H1 (cell line): ENCODE measurements at regions not wholly inside any gene's neighbourhood (a gene's known extent, or its start where the extent isn't known, plus 50 kb on each side); places are given as distances from the start of the nearest gene placed in this dataset.

Experiments
- CTCF ChIA-PET: fragments of 300-600 bp; sonication (Branson Sonifier 250); formaldehyde crosslinking; loops from one replicate; lab custom pipeline; 2021; ENCODE audit not compliant: partially characterized antibody; lab: Charles Lee
- POLR2A ChIA-PET: fragments of 300-600 bp; sonication (Branson Sonifier 250); formaldehyde crosslinking; loops from one replicate; lab custom pipeline; 2021; ENCODE audit warnings: inconsistent platforms; ENCODE audit not compliant: partially characterized antibody; lab: Charles Lee
- DNase-seq, 2 experiments: peaks; one replicate each; pipeline versions ENCODE4 v3.0.0 to v3.0.0-alpha.2; 2010 to 2022; ENCODE audit warnings: low spot score in 2 of 2, low read depth in 1 of 2, mixed read lengths in 1 of 2
- FAIRE-seq: peaks from 2 replicates; lab custom pipeline; 2011; peaks lifted over from hg19 to GRCh38; lab: Jason Lieb, UNC
- H2AFZ ChIP-seq: 2 replicates; pipeline ENCODE4 v1.8.1; 2012; ENCODE audit warnings: low read length, inconsistent platforms
- H2AK5ac ChIP-seq: 2 replicates; pipeline ENCODE4 v1.6.1; 2013; ENCODE audit warnings: low read depth, low read length
- H2BK120ac ChIP-seq: replicated peaks from 2 replicates; pipeline ENCODE3; 2013; ENCODE audit warnings: low read depth, low read length, inconsistent platforms
- H2BK12ac ChIP-seq: 2 replicates; pipeline ENCODE4 v1.6.1; 2013; ENCODE audit warnings: low read depth, low read length
- H2BK15ac ChIP-seq: 2 replicates; pipeline ENCODE4 v1.6.1; 2013; ENCODE audit warnings: low read length
- H2BK20ac ChIP-seq: 2 replicates; pipeline ENCODE4 v1.6.1; 2013; ENCODE audit warnings: low read length
- H2BK5ac ChIP-seq: 2 replicates; pipeline ENCODE4 v1.6.1; 2013; ENCODE audit warnings: low read depth, low read length
- H3K14ac ChIP-seq: 2 replicates; pipeline ENCODE4 v1.6.1; 2013; ENCODE audit warnings: inconsistent platforms; ENCODE audit not compliant: insufficient read length
- H3K18ac ChIP-seq: 2 replicates; pipeline ENCODE4 v1.6.1; 2013; ENCODE audit warnings: low read length; ENCODE audit errors: extremely low read depth
- H3K23ac ChIP-seq: 2 replicates; pipeline ENCODE4 v1.6.1; 2013; ENCODE audit warnings: inconsistent platforms; ENCODE audit not compliant: insufficient read length
- H3K23me2 ChIP-seq: 2 replicates; pipeline ENCODE4 v1.6.1; 2013; ENCODE audit warnings: low read depth, low read length
- H3K27ac ChIP-seq: 2 replicates; pipeline ENCODE4 v1.6.1; 2011; ENCODE audit warnings: low read depth, low read length, inconsistent platforms
- H3K27me3 ChIP-seq, 4 experiments: replicated peaks in 1 of 4; 1 replicate in 1 of 4; 2 replicates in 3 of 4; pipeline versions ENCODE4 v1.6.1 to v1.8.1; 2011 to 2013; ENCODE audit warnings: low read length in 3 of 4, mild to moderate bottlenecking in 3 of 4, inconsistent platforms in 2 of 4, mixed read lengths in 2 of 4, moderate library complexity in 1 of 4; ENCODE audit not compliant: control insufficient read depth in 3 of 4, insufficient read depth in 3 of 4; ENCODE audit errors: extremely low read depth in 1 of 4
- H3K36me3 ChIP-seq, 4 experiments: 2 replicates each; pipeline versions ENCODE4 v1.6.1 to v1.8.1; 2011 to 2013; ENCODE audit warnings: mild to moderate bottlenecking in 4 of 4, low read length in 3 of 4, moderate library complexity in 2 of 4, control low read depth in 1 of 4, inconsistent platforms in 1 of 4; ENCODE audit not compliant: insufficient read depth in 4 of 4, control insufficient read depth in 2 of 4
- H3K4ac ChIP-seq: replicated peaks from 2 replicates; pipeline ENCODE3; 2013; ENCODE audit warnings: low read length, low read depth, mixed read lengths, inconsistent platforms; ENCODE audit not compliant: insufficient read length
- H3K4me1 ChIP-seq, 4 experiments: replicated peaks in 1 of 4; 1 replicate in 1 of 4; 2 replicates in 3 of 4; pipeline versions ENCODE4 v1.6.1 to v1.8.1; 2011 to 2013; ENCODE audit warnings: low read length in 3 of 4, inconsistent platforms in 2 of 4, mixed read lengths in 1 of 4; ENCODE audit not compliant: insufficient read depth in 4 of 4, control insufficient read depth in 3 of 4
- H3K4me2 ChIP-seq, 2 experiments: 2 replicates each; pipeline versions ENCODE4 v1.6.1 to v1.8.1; 2011 to 2013; ENCODE audit warnings: low read depth in 2 of 2, low read length in 2 of 2, control low read depth in 1 of 2, inconsistent platforms in 1 of 2, mild to moderate bottlenecking in 1 of 2; ENCODE audit not compliant: insufficient read depth in 1 of 2
- H3K4me3 ChIP-seq, 4 experiments: fragments of 200-600, 300-600 bp in 1 of 4; sonication (generic), shearing (Covaris generic), sonication (Bioruptor Twin) in 1 of 4; 2 replicates each; pipeline versions ENCODE4 v1.5.1 to v1.8.1; 2011 to 2016; ENCODE audit warnings: low read length in 4 of 4, low read depth in 3 of 4, control low read depth in 2 of 4, inconsistent platforms in 2 of 4, mild to moderate bottlenecking in 2 of 4, mixed read lengths in 1 of 4, moderate library complexity in 1 of 4; ENCODE audit not compliant: insufficient read depth in 2 of 4; ENCODE audit errors: extremely low read depth in 1 of 4
- H3K56ac ChIP-seq: replicated peaks from 2 replicates; pipeline ENCODE3; 2013; ENCODE audit warnings: low read depth, mild to moderate bottlenecking, mixed read lengths, low read length, inconsistent platforms; ENCODE audit not compliant: insufficient read length
- H3K79me1 ChIP-seq: 2 replicates; pipeline ENCODE4 v1.6.1; 2013; ENCODE audit warnings: low read depth, low read length, control low read depth
- H3K79me2 ChIP-seq, 2 experiments: 2 replicates each; pipeline versions ENCODE4 v1.6.1 to v1.8.1; 2012 to 2013; ENCODE audit warnings: low read length in 2 of 2, mild to moderate bottlenecking in 2 of 2, inconsistent platforms in 1 of 2; ENCODE audit not compliant: insufficient read depth in 2 of 2, control insufficient read depth in 1 of 2
- H3K9ac ChIP-seq, 4 experiments: replicated peaks in 1 of 4; 1 replicate in 1 of 4; 2 replicates in 3 of 4; pipeline versions ENCODE4 v1.6.1 to v1.8.1; 2011 to 2013; ENCODE audit warnings: low read depth in 3 of 4, low read length in 3 of 4, control low read depth in 2 of 4, mild to moderate bottlenecking in 2 of 4, moderate library complexity in 2 of 4, inconsistent platforms in 1 of 4; ENCODE audit errors: extremely low read depth in 1 of 4
- H3K9me3 ChIP-seq, 2 experiments: 2 replicates each; pipeline versions ENCODE4 v1.6.1 to v1.8.1; 2012 to 2013; ENCODE audit warnings: mild to moderate bottlenecking in 2 of 2, moderate library complexity in 2 of 2, control low read depth in 1 of 2, inconsistent platforms in 1 of 2, low read depth in 1 of 2, low read length in 1 of 2, mixed read lengths in 1 of 2; ENCODE audit not compliant: insufficient read depth in 2 of 2
- H4K20me1 ChIP-seq, 2 experiments: replicated peaks in 1 of 2; 2 replicates each; pipeline versions ENCODE3 to v1.8.1; 2011 to 2013; ENCODE audit warnings: inconsistent platforms in 2 of 2, low read length in 2 of 2, mild to moderate bottlenecking in 1 of 2; ENCODE audit not compliant: insufficient read depth in 2 of 2, control insufficient read depth in 1 of 2
- H4K5ac ChIP-seq: 2 replicates; pipeline ENCODE4 v1.6.1; 2013; ENCODE audit warnings: low read length, low read depth, mixed read lengths, inconsistent platforms; ENCODE audit not compliant: insufficient read length
- H4K8ac ChIP-seq: 2 replicates; pipeline ENCODE4 v1.8.0; 2013; ENCODE audit warnings: mild to moderate bottlenecking, moderate library complexity, low read length, inconsistent platforms; ENCODE audit not compliant: insufficient read depth; ENCODE audit errors: extremely low read depth
- H4K91ac ChIP-seq: replicated peaks from 2 replicates; pipeline ENCODE3; 2013; ENCODE audit warnings: low read length, mixed read lengths, inconsistent platforms; ENCODE audit not compliant: insufficient read length
- ATF2 ChIP-seq: IDR thresholded peaks from 2 replicates; pipeline ENCODE4 v1.6.1; 2012; ENCODE audit warnings: low read length, inconsistent platforms
- BRCA1 ChIP-seq: IDR thresholded peaks from 2 replicates; pipeline ENCODE4 v1.6.1; 2012; ENCODE audit warnings: low read depth, low read length, improper control_type of control experiment
- CREB1 ChIP-seq: IDR thresholded peaks from 2 replicates; pipeline ENCODE4 v1.6.1; 2012; ENCODE audit warnings: inconsistent platforms
- CTBP2 ChIP-seq: IDR thresholded peaks from 2 replicates; pipeline ENCODE4 v1.7.0; 2011; ENCODE audit warnings: borderline replicate concordance, mild to moderate bottlenecking, moderate library complexity, mixed read lengths, low read length; ENCODE audit not compliant: insufficient read depth, insufficient read length
- EZH2 ChIP-seq: fragments of 200-600 bp; sonication (generic); IDR thresholded peaks from 2 replicates; pipeline ENCODE4 v1.7.1; 2012; ENCODE audit warnings: low read depth, mild to moderate bottlenecking, moderate library complexity, low read length, inconsistent platforms; ENCODE audit not compliant: severe bottlenecking
- GABPA ChIP-seq: IDR thresholded peaks from 2 replicates; pipeline ENCODE4 v1.6.1; 2011; ENCODE audit warnings: mild to moderate bottlenecking, low read length, moderate library complexity, borderline replicate concordance; ENCODE audit not compliant: insufficient read depth
- POLR2A ChIP-seq, 2 experiments: IDR thresholded peaks; 1 replicate in 1 of 2; 2 replicates in 1 of 2; pipeline ENCODE4 v1.6.1; 2011; ENCODE audit warnings: low read depth in 2 of 2, low read length in 2 of 2, mild to moderate bottlenecking in 2 of 2; ENCODE audit errors: control extremely low read depth in 1 of 2
- RNF2 ChIP-seq: fragments of 200-900, 300-1000 bp; sonication (generic); IDR thresholded peaks from 2 replicates; pipeline ENCODE4 v1.7.1; 2016; ENCODE audit warnings: borderline replicate concordance, low read depth, mild to moderate bottlenecking, antibody characterized with exemption, low read length; ENCODE audit not compliant: poor library complexity, severe bottlenecking; ENCODE audit errors: missing control alignments
- SP1 ChIP-seq: IDR thresholded peaks from 2 replicates; pipeline ENCODE4 v1.6.1; 2011; ENCODE audit warnings: low read depth, low read length
- USF2 ChIP-seq: IDR thresholded peaks from 2 replicates; pipeline ENCODE4 v1.6.1; 2011; ENCODE audit warnings: low read length, improper control_type of control experiment
- WGBS, 2 experiments: shearing (Covaris generic) in 1 of 2; methylation state at CpG; one replicate each; pipeline versions ENCODE4 v1.1.6 to v1.1.7; 2013 to 2015; ENCODE audit warnings: low lambda C conversion rate in 2 of 2, mixed read lengths in 2 of 2, inconsistent platforms in 1 of 2, low coverage in 1 of 2, missing lambda C conversion rate in 1 of 2; ENCODE audit not compliant: insufficient replicate concordance in 2 of 2, insufficient coverage in 1 of 2, insufficient read length in 1 of 2; ENCODE audit errors: extremely low coverage in 1 of 2, missing lambda C conversion rate in 1 of 2; 5-methylcytosine and 5-hydroxymethylcytosine counted together

- no peak overlapping the region for H3K4me3 ChIP-seq
- H3K18ac ChIP-seq = no peak overlapping the region
- no peak overlapping the region for H4K8ac ChIP-seq
- DNase-seq (no peak), FAIRE-seq (no peak)
- H3K4me1 ChIP-seq = no peaks in the 10 kb centered on the region
- H4K20me1 ChIP-seq = no peaks in the 10 kb centered on the region
- ChIA-PET CTCF (interaction anchor here (0.6 to 1.5 kb wide), 3 partner anchors 19 to 1106 kb away, joined by 3 to 5 read pairs (median 5); no protein-coding TSS in a partner anchor), POLR2A (no interaction called here)
- H2BK5ac ChIP-seq = no peak overlapping the region
- no peak overlapping the region for H2BK20ac ChIP-seq
- peaks cover 6 to 7% of the 10 kb centered on the region in 2 experiments; a peak in 2 of 4 replicates for H3K9me3 ChIP-seq
- H3K79me2 ChIP-seq = no peaks in the 10 kb centered on the region; a peak in 1 of 4 replicates
- no peak overlapping the region for H2AFZ ChIP-seq
- TF ChIP-seq BRCA1 (no peak), ATF2 (no peak), GABPA (no peak), CTBP2 (no peak), USF2 (no peak), SP1 (no peak), CREB1 (no peak), POLR2A (IDR thresholded peaks at IDR 0.05; ENCODE audit: control extremely low read depth in 1 of 2, low read depth in 2 of 2, low read length in 2 of 2) (no peak), EZH2 (no peak), RNF2 (no peak)
- H2AK5ac ChIP-seq = no peak overlapping the region
- H3K56ac ChIP-seq = no peak overlapping the region
- H4K91ac ChIP-seq = no peak overlapping the region
- no peak overlapping the region for H3K9ac ChIP-seq
- H3K27me3 ChIP-seq = no peaks in the 10 kb centered on the region
- WGBS, 2 experiments = 86% methylated on average over 2 of the region's 2 CpGs; no CpG with 5 or more reads in 1 of the 2 experiments
- H3K4ac ChIP-seq = no peak overlapping the region
- H3K79me1 ChIP-seq = no peaks in the 10 kb centered on the region
- peaks cover 0 to 1% (median 0%) of the 10 kb centered on the region in 4 experiments; a peak in 1 of 8 replicates for H3K36me3 ChIP-seq
- no peak overlapping the region for H2BK12ac ChIP-seq
- no peak overlapping the region for H3K23ac ChIP-seq
- H2BK120ac ChIP-seq = no peak overlapping the region
- no peak overlapping the region for H3K27ac ChIP-seq
- H2BK15ac ChIP-seq = no peak overlapping the region
- H4K5ac ChIP-seq = no peak overlapping the region
- no peak overlapping the region for H3K4me2 ChIP-seq
- H3K23me2 ChIP-seq = no peaks in the 10 kb centered on the region
- no peak overlapping the region for H3K14ac ChIP-seq
These were observed 110.2 kb downstream of the TBXT start for GRCh38 chr6:166057431-166057830.
